Loucy (cell line): ENCODE measurements at regions not wholly inside any gene's neighbourhood (a gene's known extent, or its start where the extent isn't known, plus 50 kb on each side); places are given as distances from the start of the nearest gene placed in this dataset.
"Not testable (repeated sequence)": the region's sequence is repeated elsewhere in the genome, so short reads cannot be mapped to it uniquely, and the experiment has no call there.

Experiments
- CTCF ChIP-seq: fragments of 200-600 bp; sonication (generic); conservative IDR thresholded peaks from 2 replicates; pipeline ENCODE4 v1.5.1; 2014; ENCODE audit warnings: mild to moderate bottlenecking, antibody characterized with exemption, low read length
- EZH2phosphoT487 ChIP-seq: fragments of 200-600 bp; IDR thresholded peaks from 2 replicates; pipeline ENCODE4 v1.6.1; 2018; ENCODE audit warnings: antibody characterized with exemption, mild to moderate bottlenecking, moderate library complexity, borderline replicate concordance

DNA sequence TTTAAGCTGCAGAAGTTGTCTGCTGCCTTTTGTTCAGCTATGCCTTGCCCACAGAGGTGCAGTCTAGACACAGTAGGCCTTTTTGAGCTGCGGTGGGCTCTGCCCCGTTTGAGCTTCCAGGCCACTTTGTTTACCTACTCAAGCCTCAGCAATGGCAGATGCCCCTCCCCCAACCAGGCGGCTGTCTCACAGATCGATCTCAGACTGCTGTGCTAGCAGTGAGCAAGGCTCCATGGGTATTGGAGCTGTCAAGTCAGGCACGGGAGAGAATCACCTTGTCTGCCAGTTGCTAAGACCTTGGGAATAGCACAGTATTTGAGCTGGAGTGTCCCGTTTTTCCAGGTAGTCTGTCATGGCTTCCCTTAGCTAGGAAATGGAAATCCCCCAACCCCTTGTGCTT lies 587.8 kb upstream of the CLINT1 start:
- TF ChIP-seq EZH2phosphoT487, CTCF: not testable (repeated sequence)
